H9 (cell line): ENCODE measurements at regions not wholly inside any gene's neighbourhood (a gene's known extent, or its start where the extent isn't known, plus 50 kb on each side); places are given as distances from the start of the nearest gene placed in this dataset.

Experiments
- DNase-seq: peaks from one replicate; pipeline ENCODE4 v3.0.0-alpha.2; 2017
- H2AFZ ChIP-seq: one replicate; pipeline ENCODE4 v1.6.1; 2013; ENCODE audit warnings: mild to moderate bottlenecking, low read length, control low read depth, moderate library complexity
- H2AK5ac ChIP-seq: 2 replicates; pipeline ENCODE4 v1.6.1; 2013; ENCODE audit warnings: low read length, control low read depth, mixed read lengths; ENCODE audit not compliant: insufficient read length
- H2BK120ac ChIP-seq: one replicate; pipeline ENCODE4 v1.6.1; 2013; ENCODE audit warnings: low read depth, mild to moderate bottlenecking, low read length, control low read depth, inconsistent platforms; ENCODE audit not compliant: poor library complexity, severe bottlenecking
- H2BK12ac ChIP-seq: 2 replicates; pipeline ENCODE4 v1.6.1; 2013; ENCODE audit warnings: low read length, control low read depth, mixed read lengths, low read depth; ENCODE audit not compliant: insufficient read length
- H2BK15ac ChIP-seq: 2 replicates; pipeline ENCODE4 v1.6.1; 2013; ENCODE audit warnings: low read depth, low read length, control low read depth
- H2BK20ac ChIP-seq: one replicate; pipeline ENCODE4 v1.6.1; 2013; ENCODE audit warnings: low read depth, mild to moderate bottlenecking, low read length, control low read depth, inconsistent platforms; ENCODE audit not compliant: poor library complexity, severe bottlenecking
- H2BK5ac ChIP-seq: 2 replicates; pipeline ENCODE4 v1.6.1; 2013; ENCODE audit warnings: low read length, control low read depth, mixed read lengths; ENCODE audit not compliant: insufficient read length
- H3K14ac ChIP-seq: 2 replicates; pipeline ENCODE4 v1.6.1; 2013; ENCODE audit warnings: low read length, control low read depth; ENCODE audit not compliant: insufficient read depth
- H3K18ac ChIP-seq: 2 replicates; pipeline ENCODE4 v1.6.1; 2013; ENCODE audit warnings: low read depth, mild to moderate bottlenecking, mixed read lengths, low read length, control low read depth; ENCODE audit not compliant: insufficient read length
- H3K23ac ChIP-seq: 2 replicates; pipeline ENCODE4 v1.6.1; 2013; ENCODE audit warnings: low read length, control low read depth, mixed read lengths, low read depth; ENCODE audit not compliant: insufficient read length
- H3K23me2 ChIP-seq: 2 replicates; pipeline ENCODE4 v1.6.1; 2013; ENCODE audit warnings: low read depth, mild to moderate bottlenecking, mixed read lengths, low read length, control low read depth; ENCODE audit not compliant: insufficient read length, poor library complexity, severe bottlenecking
- H3K27ac ChIP-seq: 2 replicates; pipeline ENCODE4 v1.5.1; 2013; ENCODE audit warnings: low read length, control low read depth, mixed read lengths, low read depth; ENCODE audit not compliant: insufficient read length
- H3K27me3 ChIP-seq: 2 replicates; pipeline ENCODE4 v1.6.1; 2013; ENCODE audit warnings: low read length, control low read depth, inconsistent platforms; ENCODE audit not compliant: insufficient read depth
- H3K4ac ChIP-seq: 2 replicates; pipeline ENCODE4 v1.6.1; 2013; ENCODE audit warnings: low read depth, mild to moderate bottlenecking, control low read depth, inconsistent platforms, low read length, moderate library complexity
- H3K4me1 ChIP-seq: 2 replicates; pipeline ENCODE4 v1.6.1; 2013; ENCODE audit warnings: low read length, control low read depth, inconsistent platforms; ENCODE audit not compliant: insufficient read depth
- H3K4me2 ChIP-seq: 2 replicates; pipeline ENCODE4 v1.6.1; 2013; ENCODE audit warnings: low read length, control low read depth, mixed read lengths; ENCODE audit not compliant: insufficient read length, insufficient read depth
- H3K56ac ChIP-seq: 2 replicates; pipeline ENCODE4 v1.6.1; 2013; ENCODE audit warnings: low read depth, mild to moderate bottlenecking, mixed read lengths, low read length, control low read depth; ENCODE audit not compliant: insufficient read length
- H3K79me1 ChIP-seq: 2 replicates; pipeline ENCODE4 v1.6.1; 2013; ENCODE audit warnings: low read depth, mild to moderate bottlenecking, moderate library complexity, low read length, control low read depth, inconsistent platforms; ENCODE audit not compliant: insufficient read depth, poor library complexity, severe bottlenecking
- H3K79me2 ChIP-seq: 2 replicates; pipeline ENCODE4 v1.6.1; 2013; ENCODE audit warnings: low read length, control low read depth, inconsistent platforms; ENCODE audit not compliant: insufficient read depth
- H3K9ac ChIP-seq: 2 replicates; pipeline ENCODE4 v1.6.1; 2013; ENCODE audit warnings: low read length, control low read depth, mixed read lengths; ENCODE audit not compliant: insufficient read length; ENCODE audit errors: extremely low read depth
- H3K9me3 ChIP-seq: one replicate; pipeline ENCODE4 v1.6.1; 2013; ENCODE audit warnings: low read depth, low read length, inconsistent platforms; ENCODE audit not compliant: control insufficient read depth
- H3T11ph ChIP-seq: one replicate; pipeline ENCODE4 v1.6.1; 2013; ENCODE audit warnings: mild to moderate bottlenecking, low read length, control low read depth, inconsistent platforms
- H4K20me1 ChIP-seq: one replicate; pipeline ENCODE4 v1.6.1; 2013; ENCODE audit not compliant: control insufficient read depth, insufficient read length, insufficient read depth
- H4K5ac ChIP-seq: 2 replicates; pipeline ENCODE4 v1.6.1; 2013; ENCODE audit warnings: low read depth, mild to moderate bottlenecking, mixed read lengths, low read length, control low read depth; ENCODE audit not compliant: insufficient read length
- H4K8ac ChIP-seq: replicated peaks from 2 replicates; pipeline ENCODE4 v1.6.1; 2013; ENCODE audit warnings: low read length, control low read depth, mixed read lengths, low read depth; ENCODE audit not compliant: insufficient read length
- H4K91ac ChIP-seq: 2 replicates; pipeline ENCODE4 v1.6.1; 2013; ENCODE audit warnings: low read depth, mild to moderate bottlenecking, moderate library complexity, mixed read lengths, low read length, control low read depth; ENCODE audit not compliant: insufficient read length
- H3K27ac Mint-ChIP-seq, 3 experiments: 2 replicates in 2 of 3; 3 replicates in 1 of 3; pipeline ENCODE4 v1.8.0; 2020 to 2021; ENCODE audit warnings: mixed read lengths in 3 of 3, mild to moderate bottlenecking in 1 of 3, moderate library complexity in 1 of 3
- H3K27me3 Mint-ChIP-seq: 2 replicates; pipeline ENCODE4 v1.8.0; 2021; ENCODE audit warnings: low read depth, mild to moderate bottlenecking, moderate library complexity, mixed read lengths
- H3K36me3 Mint-ChIP-seq, 3 experiments: 2 replicates in 2 of 3; 3 replicates in 1 of 3; pipeline ENCODE4 v1.8.0; 2020 to 2021; ENCODE audit warnings: low read depth in 3 of 3, mixed read lengths in 3 of 3; ENCODE audit not compliant: insufficient read depth in 1 of 3
- H3K4me1 Mint-ChIP-seq, 2 experiments: 2 replicates each; pipeline ENCODE4 v1.8.0; 2020; ENCODE audit warnings: mixed read lengths in 2 of 2
- H3K4me3 Mint-ChIP-seq, 2 experiments: 2 replicates in 1 of 2; 3 replicates in 1 of 2; pipeline ENCODE4 v1.8.0; 2020 to 2021; ENCODE audit warnings: mild to moderate bottlenecking in 2 of 2, mixed read lengths in 2 of 2, moderate library complexity in 1 of 2
- H3K9me3 Mint-ChIP-seq, 2 experiments: 2 replicates in 1 of 2; 3 replicates in 1 of 2; pipeline ENCODE4 v1.8.0; 2020; ENCODE audit warnings: mild to moderate bottlenecking in 2 of 2, mixed read lengths in 2 of 2, moderate library complexity in 1 of 2
- WGBS: extraction: QIAGEN DNeasy Blood & Tissue Kit; methylation state at CpG from one replicate; pipeline ENCODE4 v1.1.7; 2013; ENCODE audit warnings: missing lambda C conversion rate, low lambda C conversion rate, mixed read lengths; ENCODE audit not compliant: insufficient read length; ENCODE audit errors: extremely low coverage; 5-methylcytosine and 5-hydroxymethylcytosine counted together
- TF ChIP-seq, protein P1 (sequence below): fragments of 200-600 bp; sonication (generic); conservative IDR thresholded peaks from 3 replicates; pipeline ENCODE4 v1.8.0; 2021; ENCODE audit warnings: antibody characterized with exemption, mild to moderate bottlenecking

DNA sequence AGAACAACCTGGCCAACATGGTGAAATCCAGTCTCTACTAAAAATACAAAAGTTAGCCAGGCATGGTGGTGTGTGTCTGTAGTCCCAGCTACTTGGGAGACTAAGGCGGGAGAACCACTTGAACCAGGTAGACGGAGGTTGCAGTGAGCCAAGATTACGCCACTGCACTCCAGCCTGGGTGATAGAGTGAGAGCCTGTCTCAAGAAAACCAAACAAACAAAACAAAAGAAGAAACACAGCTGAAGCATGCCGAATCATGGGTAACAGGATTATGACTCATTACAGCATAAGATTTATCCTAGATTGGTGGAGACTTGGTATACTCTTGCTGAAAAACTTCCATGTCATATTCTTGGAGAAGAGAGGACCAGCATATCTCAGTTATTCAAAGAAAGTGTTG, 236.7 kb upstream of the CCNH start:
- H3K4me2 ChIP-seq: no peak overlapping the region
- TF ChIP-seq, protein P1, sequence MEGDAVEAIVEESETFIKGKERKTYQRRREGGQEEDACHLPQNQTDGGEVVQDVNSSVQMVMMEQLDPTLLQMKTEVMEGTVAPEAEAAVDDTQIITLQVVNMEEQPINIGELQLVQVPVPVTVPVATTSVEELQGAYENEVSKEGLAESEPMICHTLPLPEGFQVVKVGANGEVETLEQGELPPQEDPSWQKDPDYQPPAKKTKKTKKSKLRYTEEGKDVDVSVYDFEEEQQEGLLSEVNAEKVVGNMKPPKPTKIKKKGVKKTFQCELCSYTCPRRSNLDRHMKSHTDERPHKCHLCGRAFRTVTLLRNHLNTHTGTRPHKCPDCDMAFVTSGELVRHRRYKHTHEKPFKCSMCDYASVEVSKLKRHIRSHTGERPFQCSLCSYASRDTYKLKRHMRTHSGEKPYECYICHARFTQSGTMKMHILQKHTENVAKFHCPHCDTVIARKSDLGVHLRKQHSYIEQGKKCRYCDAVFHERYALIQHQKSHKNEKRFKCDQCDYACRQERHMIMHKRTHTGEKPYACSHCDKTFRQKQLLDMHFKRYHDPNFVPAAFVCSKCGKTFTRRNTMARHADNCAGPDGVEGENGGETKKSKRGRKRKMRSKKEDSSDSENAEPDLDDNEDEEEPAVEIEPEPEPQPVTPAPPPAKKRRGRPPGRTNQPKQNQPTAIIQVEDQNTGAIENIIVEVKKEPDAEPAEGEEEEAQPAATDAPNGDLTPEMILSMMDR: no peak
- H3K27ac Mint-ChIP-seq: no peak overlapping the region; a peak in 2 of 7 replicates
- H3K27ac ChIP-seq: no peak overlapping the region
- H2AK5ac ChIP-seq: no peak overlapping the region
- no peak overlapping the region for H2BK120ac ChIP-seq
- no peak overlapping the region for H3T11ph ChIP-seq
- no peak overlapping the region for H4K8ac ChIP-seq
- H3K9ac ChIP-seq: no peak overlapping the region
- H3K27me3 ChIP-seq: no peaks in the 10 kb centered on the region
- H3K36me3 Mint-ChIP-seq: no peaks in the 10 kb centered on the region
- H4K5ac ChIP-seq: no peak overlapping the region
- H3K14ac ChIP-seq: no peak overlapping the region
- no CpG with 5 or more reads among the region's 4 CpGs for WGBS
- no peak overlapping the region for H2BK20ac ChIP-seq
- no peak overlapping the region for H3K56ac ChIP-seq
- no peak for DNase-seq
- H3K4me1 ChIP-seq: no peaks in the 10 kb centered on the region
- no peaks in the 10 kb centered on the region; a peak in 1 of 5 replicates for H3K9me3 Mint-ChIP-seq
- H3K27me3 Mint-ChIP-seq: no peaks in the 10 kb centered on the region
- H3K18ac ChIP-seq: no peak overlapping the region
- no peak overlapping the region for H2BK15ac ChIP-seq
- H2BK5ac ChIP-seq: no peak overlapping the region
- no peak overlapping the region for H3K23ac ChIP-seq
- H3K79me1 ChIP-seq: no peaks in the 10 kb centered on the region
- H4K20me1 ChIP-seq: no peaks in the 10 kb centered on the region
- H3K23me2 ChIP-seq: no peaks in the 10 kb centered on the region
- no peaks in the 10 kb centered on the region for H3K79me2 ChIP-seq
- H3K4ac ChIP-seq: no peak overlapping the region
- H4K91ac ChIP-seq: no peak overlapping the region
- H3K9me3 ChIP-seq: no peaks in the 10 kb centered on the region
- H2AFZ ChIP-seq: no peak overlapping the region
- peaks cover 0 to 4% of the 10 kb centered on the region in 2 experiments; a peak in 2 of 4 replicates for H3K4me1 Mint-ChIP-seq
- no peak overlapping the region for H3K4me3 Mint-ChIP-seq
- H2BK12ac ChIP-seq: no peak overlapping the region
